ENCODE measurements at regions not wholly inside any gene's neighbourhood (a gene's known extent, or its start where the extent isn't known, plus 50 kb on each side); places are given as distances from the start of the nearest gene placed in this dataset.

- DNase-seq, result no peak
These were observed 2382.4 kb downstream of the PCDH9 start for GRCh38 chr13:64847767-64848166.

- no peak for DNase-seq
These were observed 2385.0 kb downstream of the PCDH9 start for GRCh38 chr13:64845110-64845509.

- no peak for DNase-seq
These were observed 2411.1 kb downstream of the PCDH9 start for GRCh38 chr13:64819081-64819480.

GRCh38 chr13:64817691-64818090 is 2412.4 kb downstream of the PCDH9 start:
- DNase-seq, result no peak

GRCh38 chr13:64810750-64811149 is 2419.4 kb downstream of the PCDH9 start:
- DNase-seq, result no peak

- DNase-seq, result no peak
These were observed 2421.4 kb downstream of the PCDH9 start for GRCh38 chr13:64808704-64809103.

GRCh38 chr13:64801768-64802167 is 2428.4 kb downstream of the PCDH9 start:
- DNase-seq, result no peak

GRCh38 chr13:64798422-64798821 is 2431.7 kb downstream of the PCDH9 start:
- no peak for DNase-seq

- DNase-seq, result no peak
These were observed 2436.5 kb downstream of the PCDH9 start for GRCh38 chr13:64793592-64793991.

GRCh38 chr13:64793131-64793530 is 2437.0 kb downstream of the PCDH9 start:
- no peak for DNase-seq

- no peak for DNase-seq
These were observed 2438.8 kb downstream of the PCDH9 start for GRCh38 chr13:64791373-64791772.

- DNase-seq, result no peak
These were observed 2447.7 kb downstream of the PCDH9 start for GRCh38 chr13:64782466-64782865.

GRCh38 chr13:64778002-64778401 is 2452.1 kb downstream of the PCDH9 start:
- no peak for DNase-seq

- no peak for DNase-seq
These were observed 2455.2 kb downstream of the PCDH9 start for GRCh38 chr13:64774915-64775314.

GRCh38 chr13:64770743-64771142 is 2459.4 kb downstream of the PCDH9 start:
- no peak for DNase-seq

GRCh38 chr13:64767054-64767453 is 2463.1 kb downstream of the PCDH9 start:
- DNase-seq, result no peak

- no peak for DNase-seq
These were observed 2464.5 kb downstream of the PCDH9 start for GRCh38 chr13:64765636-64766035.

- no peak for DNase-seq
These were observed 2471.5 kb downstream of the PCDH9 start for GRCh38 chr13:64758521-64759244.

GRCh38 chr13:64756621-64757020 is 2473.5 kb downstream of the PCDH9 start:
- no peak for DNase-seq

GRCh38 chr13:64755961-64756360 is 2474.2 kb downstream of the PCDH9 start:
- DNase-seq, result no peak

- DNase-seq, result no peak
These were observed 2476.7 kb downstream of the PCDH9 start for GRCh38 chr13:64753233-64754000.

- DNase-seq, result no peak
These were observed 2480.8 kb downstream of the PCDH9 start for GRCh38 chr13:64749301-64749700.

GRCh38 chr13:64746845-64747244 is 2483.3 kb downstream of the PCDH9 start:
- DNase-seq, result no peak

GRCh38 chr13:64740493-64740892 is 2489.6 kb downstream of the PCDH9 start:
- DNase-seq, result no peak

GRCh38 chr13:64725492-64725891 is 2504.6 kb downstream of the PCDH9 start:
- no peak for DNase-seq

Measured in stimulated activated naive CD4-positive, alpha-beta T cell (primary cell).